ENCODE measurements at regions not wholly inside any gene's neighbourhood (a gene's known extent, or its start where the extent isn't known, plus 50 kb on each side); places are given as distances from the start of the nearest gene placed in this dataset.

DNA sequence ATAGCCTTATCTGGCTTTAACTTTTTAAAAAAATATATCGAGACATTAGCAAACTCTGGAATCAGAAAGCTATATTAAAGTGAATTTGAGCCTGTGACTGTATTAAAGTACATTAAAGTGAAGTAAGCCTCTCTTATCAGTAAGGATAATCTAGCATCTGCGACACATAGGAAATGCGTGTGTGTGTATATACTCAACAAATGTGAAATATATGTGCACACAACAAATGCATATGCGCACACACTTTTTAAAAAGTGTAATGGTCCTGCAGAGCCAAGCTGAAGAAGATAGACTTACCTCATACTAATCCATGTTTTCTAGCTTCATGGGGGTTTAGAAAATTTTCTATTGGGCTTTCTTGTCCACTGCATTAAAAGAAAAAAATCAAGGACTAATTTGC, 437.1 kb downstream of the ZIC1 start:
- intact Hi-C loops (cut with DNase I), result no loop called here
- no peak for DNase-seq
- peaks cover 2% of the 10 kb centered on the region for H3K9me3 ChIP-seq (ENCODE audit: control insufficient read depth, low read length)
- 72 to 75% methylated on average over 4 of the region's 4 CpGs for WGBS, 2 donors
- H3K27me3 ChIP-seq (ENCODE audit: control insufficient read depth in 1 of 2, insufficient read depth in 2 of 2, low read length in 1 of 2), result no peaks in the 10 kb centered on the region
- no peaks in the 10 kb centered on the region for H3K4me1 ChIP-seq (ENCODE audit: control insufficient read depth in 1 of 2, insufficient read depth in 2 of 2, low read length in 2 of 2)
- H3K4me3 ChIP-seq (ENCODE audit: low read length in 2 of 2), result no peak overlapping the region
- no peak for ATAC-seq (ENCODE audit: low FRiP score)
- no peak overlapping the region for H3K27ac ChIP-seq (ENCODE audit: low read depth in 1 of 2, low read length in 2 of 2)
- no peaks in the 10 kb centered on the region for H3K36me3 ChIP-seq (ENCODE audit: control insufficient read depth in 1 of 2, insufficient read depth in 2 of 2, low read length in 1 of 2)

DNA sequence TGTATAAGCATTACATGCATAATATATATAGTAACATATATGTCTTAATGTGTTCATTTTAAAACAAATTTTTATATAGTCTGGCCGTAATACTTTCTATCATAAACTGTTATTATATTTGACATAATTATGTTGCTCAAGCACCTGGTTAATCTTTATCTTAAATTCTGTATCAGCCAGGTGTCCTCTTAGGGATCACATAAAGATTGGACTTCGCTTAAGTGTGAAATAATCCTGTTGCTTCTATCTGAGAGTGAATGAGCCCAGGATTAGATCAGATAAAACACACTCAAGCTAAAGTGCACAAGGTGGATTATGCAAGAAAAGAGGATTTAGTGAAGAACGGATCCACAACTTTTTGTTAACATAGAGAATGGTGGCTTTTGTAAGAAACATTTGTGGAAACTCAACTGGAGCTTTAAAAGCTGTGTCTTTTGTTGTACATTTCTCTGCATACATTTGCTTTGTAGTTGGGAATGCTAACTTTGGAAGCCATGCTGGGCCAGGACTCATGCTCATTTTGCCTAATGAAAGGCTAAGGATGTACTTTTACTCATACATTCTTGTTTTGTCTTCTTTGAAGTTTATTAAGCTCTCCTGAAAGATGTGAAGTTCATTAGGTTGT, 437.8 kb downstream of the ZIC1 start:
- H3K27ac ChIP-seq (ENCODE audit: low read depth in 1 of 2, low read length in 2 of 2), result no peak overlapping the region
- H3K27me3 ChIP-seq (ENCODE audit: control insufficient read depth in 1 of 2, insufficient read depth in 2 of 2, low read length in 1 of 2), result no peaks in the 10 kb centered on the region
- ATAC-seq (ENCODE audit: low FRiP score), result no peak
- intact Hi-C loops (cut with DNase I), result no loop called here
- no peaks in the 10 kb centered on the region for H3K4me1 ChIP-seq (ENCODE audit: control insufficient read depth in 1 of 2, insufficient read depth in 2 of 2, low read length in 2 of 2)
- 88 to 89% methylated on average over 3 of the region's 3 CpGs for WGBS, 2 donors
- no peaks in the 10 kb centered on the region for H3K36me3 ChIP-seq (ENCODE audit: control insufficient read depth in 1 of 2, insufficient read depth in 2 of 2, low read length in 1 of 2)
- H3K4me3 ChIP-seq (ENCODE audit: low read length in 2 of 2), result no peak overlapping the region
- no peak for DNase-seq
- peaks cover 2% of the 10 kb centered on the region for H3K9me3 ChIP-seq (ENCODE audit: control insufficient read depth, low read length)

DNA sequence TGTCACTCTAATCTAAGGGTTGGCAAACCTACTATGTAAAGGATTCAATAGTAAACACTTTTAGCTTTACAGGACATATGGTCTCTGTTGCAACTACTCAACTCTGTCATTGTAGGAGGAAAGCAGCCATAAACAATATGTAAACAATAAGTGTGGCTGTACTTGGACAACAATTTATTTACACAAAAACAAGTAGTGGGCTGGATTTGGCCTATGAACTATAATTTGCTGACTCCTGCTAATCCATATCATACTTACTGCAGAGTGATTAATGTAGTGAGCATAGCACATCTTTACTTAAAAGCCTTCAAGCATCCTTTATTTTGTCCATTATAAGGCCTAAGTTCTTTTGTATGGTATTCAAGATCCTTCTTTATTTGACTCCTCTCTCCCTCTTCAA, 441.9 kb downstream of the ZIC1 start:
- Histone ChIP-seq H3K27ac (ENCODE audit: low read depth in 1 of 2, low read length in 2 of 2) (no peak overlapping the region), H3K36me3 (ENCODE audit: control insufficient read depth in 1 of 2, insufficient read depth in 2 of 2, low read length in 1 of 2) (no peaks in the 10 kb centered on the region), H3K4me1 (ENCODE audit: control insufficient read depth in 1 of 2, insufficient read depth in 2 of 2, low read length in 2 of 2) (no peaks in the 10 kb centered on the region), H3K4me3 (ENCODE audit: low read length in 2 of 2) (no peak overlapping the region), H3K27me3 (ENCODE audit: control insufficient read depth in 1 of 2, insufficient read depth in 2 of 2, low read length in 1 of 2) (no peaks in the 10 kb centered on the region), H3K9me3 (ENCODE audit: control insufficient read depth, low read length) (no peaks in the 10 kb centered on the region)
- ATAC-seq (ENCODE audit: low FRiP score) (no peak), DNase-seq (no peak)
- intact Hi-C loops (cut with DNase I), result no loop called here

DNA sequence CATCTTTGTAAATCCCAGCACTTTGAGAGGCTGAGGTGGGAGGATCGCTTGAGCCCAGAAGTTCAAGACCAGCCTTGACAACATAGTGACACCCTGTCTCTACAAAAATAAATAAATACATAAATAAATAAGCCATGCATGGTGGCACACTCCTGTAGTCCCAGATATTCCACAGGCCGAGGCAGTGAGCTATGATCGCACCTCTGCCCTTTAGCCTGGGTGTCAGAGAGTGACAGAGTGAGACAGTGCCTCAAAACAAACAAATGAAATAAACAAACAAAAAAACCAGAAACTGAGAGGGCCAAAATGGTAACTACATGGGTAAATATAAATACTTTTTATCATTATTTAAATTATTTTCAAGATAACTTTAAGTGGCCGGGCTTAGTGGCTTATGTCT, 445.4 kb downstream of the ZIC1 start:
- no peak for DNase-seq

DNA sequence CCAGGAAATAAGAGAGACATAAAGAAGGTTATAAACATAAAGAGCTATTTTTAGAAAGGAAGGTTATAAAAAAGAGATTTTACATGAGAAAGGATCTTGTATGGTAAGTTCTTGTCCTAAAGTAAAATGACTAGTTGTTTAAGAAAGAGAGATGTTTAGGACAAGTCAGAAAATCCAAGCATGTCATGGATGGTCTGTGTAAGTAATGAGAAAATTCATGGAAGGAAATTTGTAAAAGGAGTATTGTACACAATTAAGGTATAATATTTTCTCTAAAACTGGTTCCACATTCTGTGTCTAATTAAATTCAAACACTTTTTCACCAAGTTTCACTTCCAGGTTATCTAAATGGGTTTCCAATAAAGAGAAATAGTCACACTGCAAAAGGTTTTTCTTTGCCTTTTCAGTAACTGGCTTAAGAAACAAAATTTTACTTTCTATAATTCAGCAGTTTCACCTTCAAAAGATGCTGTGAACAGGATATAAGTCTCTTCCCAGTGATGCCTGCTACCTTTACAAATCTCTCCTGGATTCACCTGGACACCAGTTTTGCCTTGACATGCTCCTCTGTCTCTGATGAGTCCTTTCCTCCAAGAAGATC, 455.7 kb downstream of the ZIC1 start:
- no peak for ATAC-seq (ENCODE audit: low FRiP score)
- Histone ChIP-seq H3K4me3 (ENCODE audit: low read length in 2 of 2) (no peak overlapping the region), H3K9me3 (ENCODE audit: control insufficient read depth, low read length) (peaks cover 4% of the 10 kb centered on the region), H3K27me3 (ENCODE audit: control insufficient read depth in 1 of 2, insufficient read depth in 2 of 2, low read length in 1 of 2) (no peaks in the 10 kb centered on the region), H3K27ac (ENCODE audit: low read depth in 1 of 2, low read length in 2 of 2) (no peak overlapping the region), H3K4me1 (ENCODE audit: control insufficient read depth in 1 of 2, insufficient read depth in 2 of 2, low read length in 2 of 2) (peaks cover 0 to 3% of the 10 kb centered on the region in 2 donors), H3K36me3 (ENCODE audit: control insufficient read depth in 1 of 2, insufficient read depth in 2 of 2, low read length in 1 of 2) (no peaks in the 10 kb centered on the region)
- intact Hi-C loops (cut with DNase I), result no loop called here
- no peak for DNase-seq

More for the DNA sequence above, 445.4 kb downstream of the ZIC1 start:
- Histone ChIP-seq H3K4me1 (ENCODE audit: control insufficient read depth in 1 of 2, insufficient read depth in 2 of 2, low read length in 2 of 2) (no peaks in the 10 kb centered on the region), H3K4me3 (ENCODE audit: low read length in 2 of 2) (no peak overlapping the region), H3K36me3 (ENCODE audit: control insufficient read depth in 1 of 2, insufficient read depth in 2 of 2, low read length in 1 of 2) (no peaks in the 10 kb centered on the region), H3K27ac (ENCODE audit: low read depth in 1 of 2, low read length in 2 of 2) (no peak overlapping the region), H3K27me3 (ENCODE audit: control insufficient read depth in 1 of 2, insufficient read depth in 2 of 2, low read length in 1 of 2) (no peaks in the 10 kb centered on the region), H3K9me3 (ENCODE audit: control insufficient read depth, low read length) (no peaks in the 10 kb centered on the region)
- intact Hi-C loops (cut with DNase I), result no loop called here
- no peak for ATAC-seq (ENCODE audit: low FRiP score)
- 81 to 85% methylated on average over 4 of the region's 4 CpGs for WGBS, 2 donors

- ATAC-seq (ENCODE audit: low FRiP score) (no peak), DNase-seq (no peak)
- no peaks in the 10 kb centered on the region for H3K27me3 ChIP-seq (ENCODE audit: control insufficient read depth in 1 of 2, insufficient read depth in 2 of 2, low read length in 1 of 2)
- peaks cover 4% of the 10 kb centered on the region for H3K9me3 ChIP-seq (ENCODE audit: control insufficient read depth, low read length)
- peaks cover 0 to 3% of the 10 kb centered on the region in 2 donors for H3K4me1 ChIP-seq (ENCODE audit: control insufficient read depth in 1 of 2, insufficient read depth in 2 of 2, low read length in 2 of 2)
- intact Hi-C loops (cut with DNase I), result no loop called here
- no peak overlapping the region for H3K4me3 ChIP-seq (ENCODE audit: low read length in 2 of 2)
- no peak overlapping the region for H3K27ac ChIP-seq (ENCODE audit: low read depth in 1 of 2, low read length in 2 of 2)
- WGBS, 2 donors, result 7 to 12% methylated on average over 1 of the region's 1 CpG
- H3K36me3 ChIP-seq (ENCODE audit: control insufficient read depth in 1 of 2, insufficient read depth in 2 of 2, low read length in 1 of 2), result no peaks in the 10 kb centered on the region
Measured at GRCh38 chr3:147866561-147866960, 457.4 kb downstream of the ZIC1 start.

GRCh38 chr3:147872568-147872967, 463.4 kb downstream of the ZIC1 start:
- ATAC-seq (ENCODE audit: low FRiP score) (no peak), DNase-seq (no peak)
- H3K27ac ChIP-seq (ENCODE audit: low read depth in 1 of 2, low read length in 2 of 2), result no peak overlapping the region
- no peaks in the 10 kb centered on the region for H3K27me3 ChIP-seq (ENCODE audit: control insufficient read depth in 1 of 2, insufficient read depth in 2 of 2, low read length in 1 of 2)
- no peak overlapping the region for H3K4me3 ChIP-seq (ENCODE audit: low read length in 2 of 2)
- no peaks in the 10 kb centered on the region for H3K36me3 ChIP-seq (ENCODE audit: control insufficient read depth in 1 of 2, insufficient read depth in 2 of 2, low read length in 1 of 2)
- H3K9me3 ChIP-seq (ENCODE audit: control insufficient read depth, low read length), result peaks cover 2% of the 10 kb centered on the region
- H3K4me1 ChIP-seq (ENCODE audit: control insufficient read depth in 1 of 2, insufficient read depth in 2 of 2, low read length in 2 of 2), result no peaks in the 10 kb centered on the region
- intact Hi-C loops (cut with DNase I), result no loop called here
- 88 to 96% methylated on average over 4 of the region's 4 CpGs for WGBS, 2 donors

GRCh38 chr3:147875498-147875897, 466.3 kb downstream of the ZIC1 start:
- H3K4me1 ChIP-seq (ENCODE audit: control insufficient read depth in 1 of 2, insufficient read depth in 2 of 2, low read length in 2 of 2), result no peaks in the 10 kb centered on the region
- no peak overlapping the region for H3K4me3 ChIP-seq (ENCODE audit: low read length in 2 of 2)
- no peak overlapping the region for H3K27ac ChIP-seq (ENCODE audit: low read depth in 1 of 2, low read length in 2 of 2)
- DNase-seq (no peak), ATAC-seq (ENCODE audit: low FRiP score) (no peak)
- no peaks in the 10 kb centered on the region for H3K9me3 ChIP-seq (ENCODE audit: control insufficient read depth, low read length)
- H3K36me3 ChIP-seq (ENCODE audit: control insufficient read depth in 1 of 2, insufficient read depth in 2 of 2, low read length in 1 of 2), result no peaks in the 10 kb centered on the region
- H3K27me3 ChIP-seq (ENCODE audit: control insufficient read depth in 1 of 2, insufficient read depth in 2 of 2, low read length in 1 of 2), result no peaks in the 10 kb centered on the region
- intact Hi-C loops (cut with DNase I), result no loop called here
- 50 to 65% methylated on average over 2 of the region's 2 CpGs for WGBS, 2 donors

DNA sequence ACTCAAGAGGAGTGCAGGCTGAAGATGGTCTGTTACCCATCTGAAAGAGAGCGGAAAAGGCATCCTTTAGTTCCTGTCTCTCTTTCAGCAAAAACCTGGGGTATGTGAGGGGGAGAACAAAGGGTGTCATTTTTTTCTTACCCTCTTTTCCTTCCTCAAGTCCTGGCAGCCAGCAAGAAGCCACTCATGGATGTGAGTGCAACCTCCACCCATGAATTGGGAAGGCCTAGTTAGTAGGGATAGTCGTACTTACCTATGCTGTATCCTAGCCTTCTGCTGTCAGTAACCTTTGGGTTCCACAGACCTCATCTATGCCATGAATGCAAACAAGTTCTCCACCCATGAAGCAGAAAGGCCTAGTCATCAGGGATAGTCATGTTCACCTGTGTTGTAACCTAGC, 472.8 kb downstream of the ZIC1 start:
- WGBS, 2 donors, result 86 to 89% methylated on average over 2 of the region's 2 CpGs
- Histone ChIP-seq H3K4me3 (ENCODE audit: low read length in 2 of 2) (no peak overlapping the region), H3K4me1 (ENCODE audit: control insufficient read depth in 1 of 2, insufficient read depth in 2 of 2, low read length in 2 of 2) (no peaks in the 10 kb centered on the region), H3K36me3 (ENCODE audit: control insufficient read depth in 1 of 2, insufficient read depth in 2 of 2, low read length in 1 of 2) (no peaks in the 10 kb centered on the region), H3K9me3 (ENCODE audit: control insufficient read depth, low read length) (peaks cover 6% of the 10 kb centered on the region), H3K27ac (ENCODE audit: low read depth in 1 of 2, low read length in 2 of 2) (no peak overlapping the region), H3K27me3 (ENCODE audit: control insufficient read depth in 1 of 2, insufficient read depth in 2 of 2, low read length in 1 of 2) (no peaks in the 10 kb centered on the region)
- no peak for ATAC-seq (ENCODE audit: low FRiP score)
- no peak for DNase-seq
- intact Hi-C loops (cut with DNase I), result no loop called here
